ENCODE measurements at regions not wholly inside any gene's neighbourhood (a gene's known extent, or its start where the extent isn't known, plus 50 kb on each side); places are given as distances from the start of the nearest gene placed in this dataset.
A peak's percentile ranks its signal among the peaks of the same experiment; 100 is the strongest.
"Not testable (repeated sequence)": the region's sequence is repeated elsewhere in the genome, so short reads cannot be mapped to it uniquely, and the experiment has no call there.

DNA sequence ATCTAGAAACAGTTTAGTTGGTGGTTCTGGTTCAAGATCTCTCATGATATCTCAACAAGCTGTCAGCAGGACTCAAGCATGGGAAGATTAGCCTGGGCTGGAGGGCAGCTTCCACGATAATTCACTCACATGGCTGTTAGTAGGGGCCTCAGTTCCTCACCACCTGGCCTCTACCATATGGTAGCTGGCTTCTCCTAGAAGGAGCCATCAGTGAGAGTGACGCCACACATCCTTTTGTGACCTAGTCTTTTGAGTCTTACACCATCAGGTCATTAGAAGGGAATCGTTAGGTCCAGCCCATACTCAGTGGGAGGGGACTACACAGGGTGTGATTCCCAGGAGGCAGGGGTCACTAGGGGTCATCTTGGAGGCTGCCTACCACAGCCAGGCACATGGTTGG, 239.3 kb upstream of the PLPP4 start:
- H3K79me2 ChIP-seq (ENCODE audit: low read length) = no peaks in the 10 kb centered on the region
- H3K9me2 ChIP-seq (replicated peaks; ENCODE audit: insufficient read depth, low read length) = no peaks in the 10 kb centered on the region
- H3K27me3 ChIP-seq (replicated peaks; ENCODE audit: insufficient read depth, low read length) = no peaks in the 10 kb centered on the region
- no peak for DNase-seq
- no peaks in the 10 kb centered on the region for H3K9me3 ChIP-seq (replicated peaks; ENCODE audit: insufficient read depth, low read length)
- H3K36me3 ChIP-seq (replicated peaks; ENCODE audit: insufficient read depth, low read length) = no peaks in the 10 kb centered on the region
- no peak overlapping the region for H2AFZ ChIP-seq (ENCODE audit: low read length)
- no peak overlapping the region for H3K27ac ChIP-seq (ENCODE audit: low read length)
- H3F3A ChIP-seq (ENCODE audit: insufficient read depth, low read length) = no peaks in the 10 kb centered on the region
- TF ChIP-seq, protein P1, sequence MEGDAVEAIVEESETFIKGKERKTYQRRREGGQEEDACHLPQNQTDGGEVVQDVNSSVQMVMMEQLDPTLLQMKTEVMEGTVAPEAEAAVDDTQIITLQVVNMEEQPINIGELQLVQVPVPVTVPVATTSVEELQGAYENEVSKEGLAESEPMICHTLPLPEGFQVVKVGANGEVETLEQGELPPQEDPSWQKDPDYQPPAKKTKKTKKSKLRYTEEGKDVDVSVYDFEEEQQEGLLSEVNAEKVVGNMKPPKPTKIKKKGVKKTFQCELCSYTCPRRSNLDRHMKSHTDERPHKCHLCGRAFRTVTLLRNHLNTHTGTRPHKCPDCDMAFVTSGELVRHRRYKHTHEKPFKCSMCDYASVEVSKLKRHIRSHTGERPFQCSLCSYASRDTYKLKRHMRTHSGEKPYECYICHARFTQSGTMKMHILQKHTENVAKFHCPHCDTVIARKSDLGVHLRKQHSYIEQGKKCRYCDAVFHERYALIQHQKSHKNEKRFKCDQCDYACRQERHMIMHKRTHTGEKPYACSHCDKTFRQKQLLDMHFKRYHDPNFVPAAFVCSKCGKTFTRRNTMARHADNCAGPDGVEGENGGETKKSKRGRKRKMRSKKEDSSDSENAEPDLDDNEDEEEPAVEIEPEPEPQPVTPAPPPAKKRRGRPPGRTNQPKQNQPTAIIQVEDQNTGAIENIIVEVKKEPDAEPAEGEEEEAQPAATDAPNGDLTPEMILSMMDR (IDR thresholded peaks at IDR 0.05; ENCODE audit: low read length) = no peak
- TF ChIP-seq EZH2 (optimal IDR thresholded peaks at IDR 0.05; ENCODE audit: low read depth, low read length) = no peak
- no peak for TF ChIP-seq EZH2phosphoT487 (IDR thresholded peaks at IDR 0.05; ENCODE audit: low read length)
- no peak overlapping the region for H3K9ac ChIP-seq (ENCODE audit: low read length)
- H3K4me1 ChIP-seq (ENCODE audit: low read length) = peaks cover 4% of the 10 kb centered on the region; the same call in 1 of the 2 replicates
- no peak overlapping the region for H3K4me2 ChIP-seq (ENCODE audit: low read depth, low read length)
- no peaks in the 10 kb centered on the region for H4K20me1 ChIP-seq (ENCODE audit: insufficient read depth, low read length)
- no peak overlapping the region for H3K4me3 ChIP-seq (ENCODE audit: low read length)

DNA sequence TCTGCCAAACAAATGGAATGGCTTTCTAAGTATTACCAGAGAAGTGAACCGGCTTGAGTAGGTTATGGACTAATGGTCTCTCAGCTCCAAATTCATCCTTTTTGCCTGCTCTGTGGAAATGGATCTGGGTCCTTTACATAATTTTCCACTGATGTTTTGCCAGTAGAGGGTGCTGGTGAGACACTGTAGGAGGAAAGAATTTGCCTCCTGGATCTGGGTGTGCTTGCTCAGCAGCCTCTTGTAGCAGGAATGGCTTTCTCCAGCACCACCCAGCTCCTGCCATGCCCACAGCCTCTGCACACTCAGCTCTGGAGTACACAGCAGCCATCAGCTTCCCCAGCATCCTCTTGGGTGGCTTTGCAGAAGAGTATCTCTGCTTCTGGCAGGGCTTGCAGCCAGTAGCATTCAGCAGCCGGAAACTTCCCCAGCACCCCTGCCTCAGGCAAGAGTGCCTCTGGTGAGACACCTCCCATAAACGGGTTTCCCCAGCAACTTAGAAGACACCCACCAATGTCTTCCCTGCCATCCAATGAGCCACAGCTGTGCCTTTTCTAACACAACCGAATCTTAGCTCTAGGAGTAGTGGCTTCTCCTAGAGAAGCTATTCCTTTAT, 235.0 kb upstream of the PLPP4 start:
- no peak overlapping the region for H3K4me2 ChIP-seq (ENCODE audit: low read depth, low read length)
- TF ChIP-seq, protein P1 (IDR thresholded peaks at IDR 0.05; ENCODE audit: low read length) = peak; percentile 75
- no peak for TF ChIP-seq EZH2 (optimal IDR thresholded peaks at IDR 0.05; ENCODE audit: low read depth, low read length)
- H3K36me3 ChIP-seq (replicated peaks; ENCODE audit: insufficient read depth, low read length) = no peaks in the 10 kb centered on the region
- H2AFZ ChIP-seq (ENCODE audit: low read length) = no peak overlapping the region
- H3K27ac ChIP-seq (ENCODE audit: low read length) = no peak overlapping the region
- DNase-seq = peak; percentile 60
- no peaks in the 10 kb centered on the region for H3K79me2 ChIP-seq (ENCODE audit: low read length)
- H3K4me3 ChIP-seq (ENCODE audit: low read length) = no peak overlapping the region
- H3F3A ChIP-seq (ENCODE audit: insufficient read depth, low read length) = no peaks in the 10 kb centered on the region
- no peaks in the 10 kb centered on the region for H4K20me1 ChIP-seq (ENCODE audit: insufficient read depth, low read length)
- peaks cover 7% of the 10 kb centered on the region; the same call in 1 of the 2 replicates for H3K4me1 ChIP-seq (ENCODE audit: low read length)
- no peaks in the 10 kb centered on the region for H3K9me3 ChIP-seq (replicated peaks; ENCODE audit: insufficient read depth, low read length)
- no peaks in the 10 kb centered on the region for H3K27me3 ChIP-seq (replicated peaks; ENCODE audit: insufficient read depth, low read length)
- no peak overlapping the region for H3K9ac ChIP-seq (ENCODE audit: low read length)
- no peaks in the 10 kb centered on the region for H3K9me2 ChIP-seq (replicated peaks; ENCODE audit: insufficient read depth, low read length)

DNA sequence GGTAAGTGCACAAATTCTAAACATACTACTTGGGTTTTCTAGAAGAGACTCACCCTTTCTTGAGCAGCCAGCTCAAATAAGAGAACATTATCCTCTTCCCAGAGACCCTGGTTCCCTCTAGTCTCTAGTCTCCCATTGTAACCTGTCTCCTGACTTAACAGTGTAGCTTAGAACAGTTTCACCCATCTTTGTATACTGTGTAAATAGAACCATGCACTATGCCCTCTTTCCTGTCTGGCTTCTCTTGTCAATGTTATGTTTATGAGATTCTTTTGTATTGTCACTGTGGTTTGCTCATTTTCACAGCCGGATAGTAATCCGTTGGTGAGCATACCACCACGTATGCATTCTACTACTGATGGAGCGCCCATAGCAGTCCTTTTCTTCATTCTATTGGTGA, 227.4 kb upstream of the PLPP4 start:
- H3K4me2 ChIP-seq (ENCODE audit: low read depth, low read length) = no peak overlapping the region
- TF ChIP-seq EZH2 (optimal IDR thresholded peaks at IDR 0.05; ENCODE audit: low read depth, low read length) = no peak
- TF ChIP-seq, protein P1 (IDR thresholded peaks at IDR 0.05; ENCODE audit: low read length) = no peak
- TF ChIP-seq EZH2phosphoT487 (IDR thresholded peaks at IDR 0.05; ENCODE audit: low read length) = no peak
- no peaks in the 10 kb centered on the region for H3K27me3 ChIP-seq (replicated peaks; ENCODE audit: insufficient read depth, low read length)
- no peak for DNase-seq
- no peaks in the 10 kb centered on the region for H3K9me2 ChIP-seq (replicated peaks; ENCODE audit: insufficient read depth, low read length)
- no peaks in the 10 kb centered on the region for H3F3A ChIP-seq (ENCODE audit: insufficient read depth, low read length)
- H3K79me2 ChIP-seq (ENCODE audit: low read length) = no peaks in the 10 kb centered on the region
- no peak overlapping the region for H2AFZ ChIP-seq (ENCODE audit: low read length)
- no peaks in the 10 kb centered on the region for H4K20me1 ChIP-seq (ENCODE audit: insufficient read depth, low read length)
- no peaks in the 10 kb centered on the region for H3K36me3 ChIP-seq (replicated peaks; ENCODE audit: insufficient read depth, low read length)
- no peaks in the 10 kb centered on the region for H3K9me3 ChIP-seq (replicated peaks; ENCODE audit: insufficient read depth, low read length)
- no peaks in the 10 kb centered on the region for H3K4me1 ChIP-seq (ENCODE audit: low read length)
- H3K9ac ChIP-seq (ENCODE audit: low read length) = no peak overlapping the region
- H3K27ac ChIP-seq (ENCODE audit: low read length) = no peak overlapping the region
- no peak overlapping the region for H3K4me3 ChIP-seq (ENCODE audit: low read length)

DNA sequence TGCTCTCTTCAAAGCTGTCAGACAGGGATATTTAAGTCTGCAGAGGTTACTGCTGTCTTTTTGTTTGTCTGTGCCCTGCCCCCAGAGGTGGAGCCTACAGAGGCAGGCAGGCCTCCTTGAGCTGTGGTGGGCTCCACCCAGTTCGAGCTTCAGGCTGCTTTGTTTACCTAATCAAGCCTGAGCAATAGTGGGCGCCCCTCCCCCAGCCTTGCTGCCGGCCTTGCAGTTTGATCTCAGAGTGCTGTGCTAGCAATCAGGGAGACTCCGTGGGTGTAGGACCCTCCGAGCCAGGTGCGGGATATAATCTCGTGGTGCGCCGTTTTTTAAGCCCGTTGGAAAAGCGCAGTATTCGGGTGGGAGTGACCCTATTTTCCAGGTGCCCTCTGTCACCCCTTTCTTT, 217.3 kb upstream of the PLPP4 start:
- not testable (repeated sequence) for H3K9me3 ChIP-seq (replicated peaks; ENCODE audit: insufficient read depth, low read length); H3K79me2 ChIP-seq (ENCODE audit: low read length); H4K20me1 ChIP-seq (ENCODE audit: insufficient read depth, low read length); H2AFZ ChIP-seq (ENCODE audit: low read length); H3K9ac ChIP-seq (ENCODE audit: low read length); H3K4me2 ChIP-seq (ENCODE audit: low read depth, low read length); H3K4me1 ChIP-seq (ENCODE audit: low read length); H3F3A ChIP-seq (ENCODE audit: insufficient read depth, low read length); DNase-seq; H3K27me3 ChIP-seq (replicated peaks; ENCODE audit: insufficient read depth, low read length); H3K27ac ChIP-seq (ENCODE audit: low read length); H3K4me3 ChIP-seq (ENCODE audit: low read length); H3K9me2 ChIP-seq (replicated peaks; ENCODE audit: insufficient read depth, low read length); H3K36me3 ChIP-seq (replicated peaks; ENCODE audit: insufficient read depth, low read length)
